ENCODE measurements at regions not wholly inside any gene's neighbourhood (a gene's known extent, or its start where the extent isn't known, plus 50 kb on each side); places are given as distances from the start of the nearest gene placed in this dataset.

GRCh38 chrX:45696736-45697135, 496.1 kb upstream of the DIPK2B start:
- TF ChIP-seq CTCF (IDR thresholded peaks at IDR 0.05), result no peak
- TF ChIP-seq EZH2 (IDR thresholded peaks at IDR 0.05), result no peak

All from neural progenitor cell (in vitro differentiated cells).